HG02623 (cell line): ENCODE measurements at regions not wholly inside any gene's neighbourhood (a gene's known extent, or its start where the extent isn't known, plus 50 kb on each side); places are given as distances from the start of the nearest gene placed in this dataset.
"Not testable (repeated sequence)": the region's sequence is repeated elsewhere in the genome, so short reads cannot be mapped to it uniquely, and the experiment has no call there.

Experiments used
- ATAC-seq: cut with Tn5 transposase; IDR thresholded peaks from one replicate; pipeline ENCODE4 v1.9.1; 2021; ENCODE audit warnings: moderate library complexity; ENCODE audit not compliant: unreplicated experiment

- no peak for ATAC-seq
These were observed 364.2 kb upstream of the CNTN3 start for GRCh38 chr3:74978684-74979083.

GRCh38 chr3:74985028-74985904 is 370.8 kb upstream of the CNTN3 start:
- not testable (repeated sequence) for ATAC-seq

GRCh38 chr3:74988095-74988494 is 373.6 kb upstream of the CNTN3 start:
- ATAC-seq, result no peak

GRCh38 chr3:74992898-74993297 is 378.4 kb upstream of the CNTN3 start:
- no peak for ATAC-seq

- no peak for ATAC-seq
These were observed 386.9 kb upstream of the CNTN3 start for GRCh38 chr3:75001330-75001729.

GRCh38 chr3:75012791-75013331 is 398.4 kb upstream of the CNTN3 start:
- ATAC-seq, result no peak

GRCh38 chr3:75014008-75014407 is 399.5 kb upstream of the CNTN3 start:
- no peak for ATAC-seq

GRCh38 chr3:75015280-75015679 is 400.8 kb upstream of the CNTN3 start:
- ATAC-seq, result no peak

GRCh38 chr3:75035146-75035545 is 420.7 kb upstream of the CNTN3 start:
- no peak for ATAC-seq

GRCh38 chr3:75042941-75043340 is 428.5 kb upstream of the CNTN3 start:
- ATAC-seq, result no peak

- no peak for ATAC-seq
These were observed 434.2 kb upstream of the CNTN3 start for GRCh38 chr3:75048650-75049049.

GRCh38 chr3:75049533-75049932 is 435.1 kb upstream of the CNTN3 start:
- no peak for ATAC-seq

- ATAC-seq, result no peak
These were observed 444.7 kb upstream of the CNTN3 start for GRCh38 chr3:75059120-75059519.

GRCh38 chr3:75061806-75062205 is 447.3 kb upstream of the CNTN3 start:
- ATAC-seq, result no peak

- no peak for ATAC-seq
These were observed 460.7 kb upstream of the CNTN3 start for GRCh38 chr3:75075158-75075557.

- ATAC-seq, result no peak
These were observed 462.0 kb upstream of the CNTN3 start for GRCh38 chr3:75076481-75076880.

- ATAC-seq, result no peak
These were observed 463.8 kb upstream of the CNTN3 start for GRCh38 chr3:75078290-75078689.

GRCh38 chr3:75082845-75083244 is 468.4 kb upstream of the CNTN3 start:
- no peak for ATAC-seq

- no peak for ATAC-seq
These were observed 475.4 kb upstream of the CNTN3 start for GRCh38 chr3:75089841-75090240.

- no peak for ATAC-seq
These were observed 487.1 kb upstream of the CNTN3 start for GRCh38 chr3:75101329-75102147.

- no peak for ATAC-seq
These were observed 496.3 kb upstream of the CNTN3 start for GRCh38 chr3:75110741-75111140.

GRCh38 chr3:75115695-75116094 is 501.2 kb upstream of the CNTN3 start:
- no peak for ATAC-seq
